ENCODE measurements at regions not wholly inside any gene's neighbourhood (a gene's known extent, or its start where the extent isn't known, plus 50 kb on each side); places are given as distances from the start of the nearest gene placed in this dataset.

- Histone ChIP-seq H3K9me3 (no peaks in the 10 kb centered on the region), H3K27me3 (ENCODE audit: insufficient read depth in 3 of 3, low read length in 2 of 3) (no peaks in the 10 kb centered on the region), H3K36me3 (ENCODE audit: insufficient read depth in 1 of 2, low read depth in 1 of 2) (no peaks in the 10 kb centered on the region), H3K4me1 (no peaks in the 10 kb centered on the region), H3K4me3 (no peak overlapping the region), H3K27ac (no peak overlapping the region)
- 33 to 37% (median 34%) methylated on average over 3 of the region's 3 CpGs for WGBS, 3 donors
- intact Hi-C loops (cut with DNase I) = no loop called here
- ATAC-seq (no peak), DNase-seq (no peak)
- no peak for TF ChIP-seq CTCF (IDR thresholded peaks at IDR 0.05)
Observed at GRCh38 chr1:114310695-114311271, 157.1 kb upstream of the SYT6 start.

GRCh38 chr1:114302821-114303220, 149.2 kb upstream of the SYT6 start:
- no peak overlapping the region for H3K27ac ChIP-seq
- intact Hi-C loops (cut with DNase I) = no loop called here
- ATAC-seq (no peak), DNase-seq (no peak)
- H3K4me1 ChIP-seq = no peaks in the 10 kb centered on the region
- WGBS, 3 donors = 90 to 100% (median 96%) methylated on average over 1 to 2 of the region's 2 CpGs
- no peak for TF ChIP-seq CTCF (IDR thresholded peaks at IDR 0.05)
- no peaks in the 10 kb centered on the region for H3K36me3 ChIP-seq (ENCODE audit: insufficient read depth in 1 of 2, low read depth in 1 of 2)
- H3K9me3 ChIP-seq = no peaks in the 10 kb centered on the region
- H3K27me3 ChIP-seq (ENCODE audit: insufficient read depth in 3 of 3, low read length in 2 of 3) = no peaks in the 10 kb centered on the region
- H3K4me3 ChIP-seq = no peak overlapping the region

- WGBS, 3 donors = 34 to 45% (median 44%) methylated on average over 9 of the region's 9 CpGs
- ATAC-seq = no peak
- Histone ChIP-seq H3K27me3 (ENCODE audit: insufficient read depth in 3 of 3, low read length in 2 of 3) (no peaks in the 10 kb centered on the region), H3K36me3 (ENCODE audit: insufficient read depth in 1 of 2, low read depth in 1 of 2) (no peaks in the 10 kb centered on the region), H3K27ac (no peak overlapping the region), H3K4me3 (no peak overlapping the region), H3K4me1 (no peaks in the 10 kb centered on the region), H3K9me3 (no peaks in the 10 kb centered on the region)
- TF ChIP-seq CTCF (IDR thresholded peaks at IDR 0.05) = no peak
- no peak for DNase-seq
- intact Hi-C loops (cut with DNase I) = no loop called here
Observed at GRCh38 chr1:114299331-114299975, 145.8 kb upstream of the SYT6 start.

GRCh38 chr1:114298008-114298407, 144.3 kb upstream of the SYT6 start:
- no peaks in the 10 kb centered on the region for H3K36me3 ChIP-seq (ENCODE audit: insufficient read depth in 1 of 2, low read depth in 1 of 2)
- H3K27ac ChIP-seq = no peak overlapping the region
- intact Hi-C loops (cut with DNase I) = no loop called here
- no peak overlapping the region for H3K4me3 ChIP-seq
- no peaks in the 10 kb centered on the region for H3K27me3 ChIP-seq (ENCODE audit: insufficient read depth in 3 of 3, low read length in 2 of 3)
- 86 to 87% (median 87%) methylated on average over 12 of the region's 12 CpGs for WGBS, 3 donors
- H3K4me1 ChIP-seq = no peaks in the 10 kb centered on the region
- TF ChIP-seq CTCF (IDR thresholded peaks at IDR 0.05) = no peak
- DNase-seq = no peak
- H3K9me3 ChIP-seq = no peaks in the 10 kb centered on the region
- no peak for ATAC-seq

GRCh38 chr1:114296413-114296812, 142.7 kb upstream of the SYT6 start:
- Histone ChIP-seq H3K27me3 (ENCODE audit: insufficient read depth in 3 of 3, low read length in 2 of 3) (no peaks in the 10 kb centered on the region), H3K27ac (no peak overlapping the region), H3K4me3 (no peak overlapping the region), H3K9me3 (no peaks in the 10 kb centered on the region), H3K36me3 (ENCODE audit: insufficient read depth in 1 of 2, low read depth in 1 of 2) (no peaks in the 10 kb centered on the region), H3K4me1 (no peaks in the 10 kb centered on the region)
- TF ChIP-seq CTCF (IDR thresholded peaks at IDR 0.05) = no peak
- intact Hi-C loops (cut with DNase I) = no loop called here
- DNase-seq (no peak), ATAC-seq (no peak)
- WGBS, 3 donors = 83 to 90% (median 87%) methylated on average over 4 of the region's 4 CpGs
